HG03025 (cell line): ENCODE measurements at regions not wholly inside any gene's neighbourhood (a gene's known extent, or its start where the extent isn't known, plus 50 kb on each side); places are given as distances from the start of the nearest gene placed in this dataset.

Source experiments
- ATAC-seq: cut with Tn5 transposase; IDR thresholded peaks from one replicate; pipeline ENCODE4 v1.9.1; 2021; ENCODE audit warnings: mild to moderate bottlenecking, moderate library complexity; ENCODE audit not compliant: unreplicated experiment, low FRiP score

- ATAC-seq = no peak
Observed at GRCh38 chr2:225164401-225165050, 122.3 kb upstream of the DOCK10 start.

GRCh38 chr2:225158360-225158759 is 116.1 kb upstream of the DOCK10 start:
- ATAC-seq = no peak

- ATAC-seq = no peak
Observed at GRCh38 chr2:225156853-225157451, 114.7 kb upstream of the DOCK10 start.

DNA sequence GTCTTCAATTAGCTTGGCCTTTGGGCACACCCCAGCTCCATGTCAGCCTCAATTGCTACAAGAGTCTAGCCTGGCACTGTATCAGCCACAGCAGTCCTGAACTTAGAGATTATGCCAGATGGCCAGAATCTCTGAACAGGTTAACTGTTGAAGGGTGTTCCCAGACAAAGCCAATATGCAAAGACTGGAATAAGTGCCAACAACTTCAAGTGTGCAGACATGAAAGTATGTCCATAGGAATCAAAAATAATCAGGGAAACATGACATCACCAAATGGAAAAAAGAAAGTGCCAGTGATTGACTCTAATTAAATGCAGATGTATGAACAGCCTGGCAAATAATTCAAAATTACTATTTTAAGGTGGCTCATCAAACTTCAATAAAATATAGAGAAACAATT is 98.5 kb upstream of the DOCK10 start:
- no peak for ATAC-seq

- no peak for ATAC-seq
Observed at GRCh38 chr2:225137971-225138370, 95.7 kb upstream of the DOCK10 start.

- no peak for ATAC-seq
Observed at GRCh38 chr2:225136552-225136951, 94.3 kb upstream of the DOCK10 start.

- ATAC-seq = no peak
Observed at GRCh38 chr2:225131898-225132297, 89.6 kb upstream of the DOCK10 start.

DNA sequence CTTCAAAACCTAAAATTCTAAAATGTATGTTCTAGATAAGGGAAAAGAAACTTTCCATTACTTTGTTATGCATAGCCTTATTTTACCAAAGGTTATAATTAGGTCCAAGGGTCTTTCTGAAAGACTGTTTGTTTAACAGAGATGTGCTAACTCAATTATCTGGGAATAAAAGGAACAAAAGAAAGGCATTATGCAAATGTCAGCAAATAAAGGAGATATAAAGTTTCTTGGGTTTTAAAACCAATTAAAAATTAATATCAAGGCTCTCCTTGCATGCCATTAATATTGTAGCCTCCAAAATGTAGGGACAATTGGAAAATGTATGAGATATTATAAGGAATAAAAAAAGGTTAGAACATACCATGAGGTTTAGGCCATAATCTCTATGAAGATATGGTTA is 87.8 kb upstream of the DOCK10 start:
- no peak for ATAC-seq

DNA sequence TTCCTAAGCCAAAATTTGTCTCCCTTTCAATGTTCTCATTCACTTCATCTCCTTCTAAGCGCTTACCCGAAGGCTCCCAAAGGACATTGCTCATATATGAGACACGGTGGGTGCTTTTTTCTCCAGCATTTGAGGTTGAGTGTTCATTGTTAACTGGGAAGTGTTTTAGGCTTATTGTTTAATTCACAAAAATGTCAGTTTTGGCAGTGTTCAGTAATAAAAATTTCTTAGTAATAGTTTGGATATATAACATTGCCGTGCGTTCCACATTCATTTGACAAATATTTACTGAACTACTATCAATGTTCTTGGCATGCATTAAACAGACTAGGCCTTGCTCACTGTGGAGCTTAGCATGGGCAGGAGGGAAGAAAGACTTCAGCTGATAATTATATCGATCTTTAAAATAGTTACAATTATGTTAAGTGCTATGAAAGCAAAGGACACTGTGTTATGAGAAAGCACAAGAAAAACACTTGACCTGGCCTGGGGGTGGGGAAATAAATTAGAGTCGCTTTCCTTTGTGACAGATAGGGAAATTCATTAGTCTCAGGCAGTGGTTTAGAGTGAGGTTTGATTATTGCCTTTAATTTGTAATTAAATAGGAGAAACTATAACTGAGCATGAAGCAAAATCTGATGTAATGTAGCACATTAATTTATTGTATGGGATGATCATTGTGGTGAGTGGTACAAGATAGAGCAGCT is 82.2 kb upstream of the DOCK10 start:
- no peak for ATAC-seq

DNA sequence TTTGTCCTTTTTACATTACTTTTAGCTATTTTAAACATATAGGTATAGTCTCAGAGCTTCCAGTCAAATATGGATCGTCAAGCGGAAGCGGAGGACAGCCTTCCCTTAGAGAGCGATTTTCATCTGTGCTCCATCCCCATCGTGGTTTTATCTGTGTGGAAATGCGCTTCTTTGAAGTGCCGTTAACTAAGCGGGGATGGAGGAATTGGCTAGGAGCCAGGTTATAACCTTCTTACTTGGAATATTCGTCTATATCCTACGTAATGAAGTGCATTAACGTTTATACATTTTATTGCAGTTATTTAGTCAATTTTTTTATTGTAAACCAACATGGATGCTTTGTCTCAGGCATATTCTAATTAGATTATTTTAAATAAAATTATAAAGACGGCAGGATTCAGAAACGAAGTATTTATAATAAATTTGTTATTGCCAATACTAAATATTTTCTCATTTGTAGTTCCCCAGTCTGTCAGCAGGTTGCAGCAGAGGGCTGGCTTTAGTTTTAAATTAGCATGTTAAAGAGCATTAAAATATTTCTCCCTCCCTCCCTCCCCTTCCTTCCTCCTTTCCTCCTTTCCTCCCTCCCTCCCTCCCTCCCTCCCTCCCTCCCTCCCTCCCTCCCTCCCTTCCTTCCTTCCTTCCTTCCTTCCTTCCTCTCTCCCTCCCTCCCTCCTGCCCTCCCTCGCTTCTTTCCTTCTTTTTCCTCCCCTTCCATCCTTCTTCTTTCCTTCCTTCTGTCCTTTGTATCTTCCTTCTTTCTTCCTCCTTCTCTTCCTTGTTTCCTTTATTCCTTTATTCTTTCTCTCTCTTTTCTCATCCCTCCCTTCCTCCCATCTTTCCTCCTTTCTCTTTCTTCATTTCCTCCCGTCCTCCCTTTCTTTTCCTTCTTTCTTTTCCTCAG is 80.6 kb upstream of the DOCK10 start:
- no peak for ATAC-seq

DNA sequence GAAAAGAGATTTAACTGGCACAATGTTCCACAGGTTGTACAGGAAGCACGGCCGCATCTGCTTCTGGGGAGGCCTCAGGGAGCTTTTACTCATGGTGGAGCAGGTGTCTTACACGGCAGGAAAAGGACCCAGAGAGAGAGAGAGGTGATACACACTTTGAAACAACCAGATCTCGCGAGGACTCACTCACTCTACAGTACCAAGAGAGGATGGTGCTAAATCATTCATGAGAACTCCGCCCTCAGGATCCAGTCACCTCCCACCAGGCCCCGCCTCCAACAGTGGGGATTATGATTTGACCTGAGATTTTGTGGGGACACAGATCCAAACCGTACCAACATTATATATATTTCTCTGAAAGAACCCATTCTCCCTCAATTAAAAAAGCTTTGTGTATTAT is 79.7 kb upstream of the DOCK10 start:
- no peak for ATAC-seq

DNA sequence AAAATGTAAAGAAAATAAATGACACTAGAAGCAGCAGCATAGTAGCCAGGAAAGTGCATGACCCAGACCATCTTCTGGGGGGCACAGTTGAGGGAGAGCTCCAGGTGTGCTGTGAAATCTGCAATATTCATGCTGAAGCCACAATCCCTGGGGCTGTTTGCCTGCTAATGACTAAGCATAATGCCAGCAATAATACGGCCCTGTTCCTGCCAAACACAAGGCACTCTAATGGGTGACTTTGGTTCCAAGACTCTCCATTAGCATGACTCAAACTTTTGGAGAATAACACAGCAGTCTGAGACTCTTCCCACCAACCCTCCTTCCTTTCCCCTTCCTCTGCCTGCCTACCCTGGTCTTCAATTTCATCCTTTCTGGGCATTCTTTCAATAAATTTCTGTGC is 77.9 kb upstream of the DOCK10 start:
- ATAC-seq = no peak

- no peak for ATAC-seq
Observed at GRCh38 chr2:225117051-225117716, 74.9 kb upstream of the DOCK10 start.

DNA sequence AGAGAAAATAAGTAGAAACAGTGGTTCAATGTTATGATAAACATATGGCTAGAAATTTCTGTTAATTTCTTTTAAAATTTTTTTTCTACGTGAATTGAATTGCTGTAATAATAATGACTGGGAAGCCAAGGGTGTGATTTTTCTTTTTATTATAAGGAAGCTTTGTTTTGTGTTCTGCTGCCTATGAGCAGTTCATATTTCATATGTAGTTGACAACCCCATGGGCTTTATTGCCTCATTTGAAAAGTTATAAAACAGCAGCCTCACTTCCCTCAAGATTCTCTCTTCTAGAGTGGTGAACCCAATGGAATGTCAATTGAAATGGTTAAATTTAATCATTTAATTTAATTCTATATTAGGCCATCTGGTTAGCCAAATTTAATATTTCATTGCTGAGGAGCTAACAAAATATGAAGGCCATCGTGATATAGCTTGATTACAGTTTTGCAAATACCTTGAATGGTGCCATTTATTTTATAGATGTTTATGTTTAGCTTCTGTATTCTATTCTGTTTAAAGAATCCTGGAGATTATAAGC is 72.6 kb upstream of the DOCK10 start:
- no peak for ATAC-seq

- no peak for ATAC-seq
Observed at GRCh38 chr2:225113371-225114015, 71.2 kb upstream of the DOCK10 start.

- peak; percentile 73 for ATAC-seq
Observed at GRCh38 chr2:225112362-225113126, 70.3 kb upstream of the DOCK10 start.

DNA sequence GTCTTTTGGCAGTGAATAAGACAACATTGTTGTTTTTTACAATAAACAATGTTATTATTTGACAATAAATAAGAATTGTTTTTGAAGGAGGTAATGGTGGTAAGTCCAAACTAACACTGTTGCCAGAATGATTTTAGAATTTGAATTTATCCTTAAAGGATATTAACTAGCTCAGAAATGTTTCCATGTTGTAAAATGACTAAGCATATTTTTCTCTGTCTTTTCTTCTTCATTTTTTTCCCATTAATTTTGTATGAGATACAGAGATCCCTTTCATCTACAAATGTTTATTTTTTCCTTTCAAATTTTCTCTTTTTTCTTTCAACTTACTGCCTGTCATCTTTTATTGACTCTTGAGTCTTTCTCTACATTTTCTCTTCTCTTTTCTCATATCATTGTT is 66.5 kb upstream of the DOCK10 start:
- no peak for ATAC-seq

GRCh38 chr2:225104971-225105370 is 62.7 kb upstream of the DOCK10 start:
- no peak for ATAC-seq

DNA sequence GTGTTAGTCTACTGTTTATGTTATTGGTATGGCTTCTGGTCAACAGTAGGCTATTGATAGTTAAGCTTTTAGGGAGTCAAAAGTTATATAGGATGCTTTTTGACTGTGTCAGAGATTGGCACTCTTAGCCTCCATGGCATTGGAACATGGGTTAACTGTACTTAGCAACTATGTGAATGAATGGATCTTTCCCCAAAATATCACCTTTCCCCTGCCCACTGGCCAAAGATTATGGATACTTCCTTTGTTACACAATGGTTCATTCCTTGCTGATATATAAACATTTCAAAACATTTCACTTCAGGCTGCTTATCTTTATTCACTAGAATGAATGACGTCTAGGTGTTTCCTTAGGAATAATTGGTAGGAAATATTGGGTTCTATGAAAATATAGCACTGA is 62.1 kb upstream of the DOCK10 start:
- ATAC-seq = no peak
